Endometrium (tissue), 2 donors: ENCODE measurements at regions not wholly inside any gene's neighbourhood (a gene's known extent, or its start where the extent isn't known, plus 50 kb on each side); places are given as distances from the start of the nearest gene placed in this dataset.

Source experiments
- FAIRE-seq: peaks from 2 replicates; lab custom pipeline; 2012; peaks lifted over from hg19 to GRCh38; lab: Jason Lieb, UNC
- donor health status: control.
- donor health status: control.

DNA sequence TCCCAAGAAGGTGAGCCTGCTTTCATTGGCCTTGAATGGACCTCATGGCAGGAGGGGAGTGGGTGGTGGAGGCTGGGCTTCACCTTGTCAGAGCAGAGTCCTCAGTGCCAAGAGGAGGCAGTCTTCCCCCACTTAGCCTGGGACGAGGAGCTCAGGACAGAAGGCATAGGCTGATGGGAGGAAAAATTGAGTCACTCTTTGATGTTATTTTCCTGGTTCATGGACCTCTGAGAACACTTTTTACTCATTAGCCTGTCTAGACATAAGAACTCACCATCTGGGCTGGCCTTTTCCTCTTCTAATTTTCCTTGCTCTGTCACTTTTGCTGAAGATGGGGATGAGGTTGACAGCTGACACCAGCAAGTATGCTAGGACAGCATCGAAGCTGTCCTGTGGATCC, 225.7 kb upstream of the TNP1 start:
- no peak for FAIRE-seq

- no peak for FAIRE-seq
These were observed 221.9 kb upstream of the TNP1 start for GRCh38 chr2:217081799-217082198.

DNA sequence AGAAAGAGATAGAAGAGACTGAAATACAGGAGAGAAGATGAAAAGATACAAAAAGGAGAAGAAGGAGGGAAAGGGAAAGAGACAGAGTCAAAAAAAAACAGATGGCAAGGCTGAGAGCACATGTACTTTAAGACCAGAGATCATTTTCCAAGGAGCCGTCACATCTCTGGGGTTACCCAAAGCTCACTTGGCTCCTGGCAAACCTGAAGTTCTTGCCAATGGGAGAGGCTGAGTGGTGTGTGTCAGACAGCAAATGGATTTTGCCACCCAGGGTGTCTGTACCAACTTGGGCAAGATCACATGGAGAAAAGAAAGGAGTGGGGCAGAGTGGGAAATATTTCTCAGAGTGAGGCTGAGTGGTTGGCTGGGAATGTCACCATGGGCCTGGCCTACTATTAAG, 219.3 kb upstream of the TNP1 start:
- no peak for FAIRE-seq

DNA sequence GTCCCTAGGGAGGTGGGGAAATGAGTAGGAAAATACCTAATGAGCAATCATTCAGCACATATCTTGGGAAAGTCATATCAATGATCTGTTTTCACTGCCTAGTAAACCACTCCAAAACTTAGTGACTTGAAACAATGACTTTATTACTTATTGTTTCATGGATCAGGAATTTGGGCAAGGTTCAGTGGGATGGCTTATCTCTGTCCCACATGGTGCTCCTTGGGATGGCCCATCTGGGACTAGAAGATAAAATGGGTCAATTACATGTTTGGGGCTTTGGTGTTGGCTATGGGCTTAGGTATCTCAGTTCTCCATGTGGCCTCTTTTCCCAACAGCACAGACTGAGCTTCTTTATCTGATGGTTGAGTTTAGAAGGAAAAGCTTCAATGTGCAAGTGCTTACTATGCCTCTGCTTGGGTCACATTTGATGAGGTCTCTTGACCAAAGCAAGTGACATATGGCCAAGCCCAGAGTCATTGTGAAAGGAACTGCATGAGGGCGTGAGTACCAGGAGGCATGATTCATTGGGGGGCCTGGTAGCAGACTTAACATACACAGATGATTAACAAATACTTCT, 218.1 kb upstream of the TNP1 start:
- FAIRE-seq: no peak

- no peak for FAIRE-seq
These were observed 216.9 kb upstream of the TNP1 start for GRCh38 chr2:217076657-217077232.

- no peak for FAIRE-seq
These were observed 216.2 kb upstream of the TNP1 start for GRCh38 chr2:217076058-217076435.

GRCh38 chr2:217075268-217076057, 215.6 kb upstream of the TNP1 start:
- FAIRE-seq: no peak

- no peak for FAIRE-seq
These were observed 214.9 kb upstream of the TNP1 start for GRCh38 chr2:217074576-217075255.

GRCh38 chr2:217071416-217071815, 211.6 kb upstream of the TNP1 start:
- no peak for FAIRE-seq

- no peak for FAIRE-seq
These were observed 210.7 kb upstream of the TNP1 start for GRCh38 chr2:217070611-217071010.

GRCh38 chr2:217070043-217070430, 210.2 kb upstream of the TNP1 start:
- FAIRE-seq: no peak

DNA sequence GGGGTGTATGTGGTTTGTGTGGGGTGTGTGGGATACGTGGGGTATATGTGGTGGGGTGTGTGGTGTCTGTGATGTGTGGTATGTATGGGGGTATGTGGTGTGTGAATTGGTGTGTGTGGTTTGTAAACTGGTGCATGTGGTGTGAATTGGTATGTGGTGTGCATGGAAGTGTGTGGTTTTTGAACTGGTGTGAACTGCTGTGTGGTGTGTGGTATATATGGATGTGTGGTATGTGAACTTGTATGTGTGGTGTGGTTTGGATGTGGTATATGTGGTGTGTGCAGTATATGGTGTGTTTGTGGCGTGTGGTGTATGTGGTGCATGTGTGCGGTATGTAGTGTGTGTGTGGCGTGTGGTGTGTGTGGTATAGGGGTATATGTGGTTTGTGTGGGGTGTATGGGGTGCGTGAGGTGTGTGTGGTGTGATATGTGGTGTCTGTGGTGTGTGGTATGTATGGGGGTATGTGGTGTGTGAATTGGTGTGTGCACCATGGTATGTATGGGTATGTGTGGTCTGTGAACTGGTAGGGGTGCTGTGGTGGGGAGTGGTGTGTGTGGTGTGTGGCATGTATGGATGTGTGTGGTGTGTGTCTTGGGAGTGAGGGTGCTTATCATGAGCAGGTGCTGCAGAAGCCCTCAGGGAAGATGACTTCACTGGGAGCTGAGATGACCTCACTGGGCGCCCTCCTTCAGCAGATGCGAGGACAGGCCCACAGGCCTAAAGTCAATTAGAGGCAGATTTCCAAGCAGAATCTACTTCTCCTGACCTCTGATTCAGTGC, 209.6 kb upstream of the TNP1 start:
- no peak for FAIRE-seq

DNA sequence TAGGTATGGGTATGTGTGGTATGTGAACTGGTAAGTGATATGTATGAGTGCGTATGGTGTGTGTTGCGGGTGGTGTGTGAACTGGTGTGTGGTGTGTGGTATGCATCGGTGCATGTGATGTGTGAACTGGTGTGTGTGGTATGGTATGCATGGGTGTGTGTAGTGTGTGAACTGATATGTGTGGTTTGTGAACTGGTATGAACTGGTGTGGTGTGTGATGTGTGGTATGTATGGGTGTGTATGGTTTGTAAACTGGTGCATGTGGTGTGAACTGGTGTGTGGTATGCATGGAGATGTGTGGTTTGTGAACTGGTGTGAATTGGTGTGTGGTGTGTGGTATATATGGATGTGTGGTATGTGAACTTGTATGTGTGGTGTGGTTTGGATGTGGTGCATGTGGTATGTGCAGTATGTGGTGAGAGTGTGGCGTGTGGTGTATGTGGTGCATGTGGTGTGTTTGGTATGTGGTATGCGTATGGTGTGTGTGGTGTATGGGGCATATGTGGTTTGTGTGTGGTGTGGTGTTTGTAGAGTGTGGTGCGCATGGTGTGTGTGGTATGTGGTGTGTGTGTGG, 208.9 kb upstream of the TNP1 start:
- no peak for FAIRE-seq

DNA sequence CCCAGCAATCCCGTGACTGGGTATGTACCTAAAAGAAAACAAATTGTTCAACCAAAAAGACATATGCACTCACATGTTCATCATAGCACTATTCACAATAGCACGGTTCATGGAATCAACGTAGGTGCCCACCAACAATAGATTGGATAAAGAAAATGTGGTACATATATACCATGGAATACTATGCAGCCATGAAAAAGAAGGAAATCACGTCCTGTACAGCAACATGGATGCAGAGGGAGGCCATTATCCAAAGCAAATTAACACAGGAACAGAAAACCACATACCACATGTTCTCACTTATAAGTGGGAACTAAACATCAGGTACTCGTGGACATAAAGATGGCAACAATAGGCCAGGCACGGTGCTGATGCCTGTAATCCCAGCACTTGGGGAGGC, 207.9 kb upstream of the TNP1 start:
- no peak for FAIRE-seq

DNA sequence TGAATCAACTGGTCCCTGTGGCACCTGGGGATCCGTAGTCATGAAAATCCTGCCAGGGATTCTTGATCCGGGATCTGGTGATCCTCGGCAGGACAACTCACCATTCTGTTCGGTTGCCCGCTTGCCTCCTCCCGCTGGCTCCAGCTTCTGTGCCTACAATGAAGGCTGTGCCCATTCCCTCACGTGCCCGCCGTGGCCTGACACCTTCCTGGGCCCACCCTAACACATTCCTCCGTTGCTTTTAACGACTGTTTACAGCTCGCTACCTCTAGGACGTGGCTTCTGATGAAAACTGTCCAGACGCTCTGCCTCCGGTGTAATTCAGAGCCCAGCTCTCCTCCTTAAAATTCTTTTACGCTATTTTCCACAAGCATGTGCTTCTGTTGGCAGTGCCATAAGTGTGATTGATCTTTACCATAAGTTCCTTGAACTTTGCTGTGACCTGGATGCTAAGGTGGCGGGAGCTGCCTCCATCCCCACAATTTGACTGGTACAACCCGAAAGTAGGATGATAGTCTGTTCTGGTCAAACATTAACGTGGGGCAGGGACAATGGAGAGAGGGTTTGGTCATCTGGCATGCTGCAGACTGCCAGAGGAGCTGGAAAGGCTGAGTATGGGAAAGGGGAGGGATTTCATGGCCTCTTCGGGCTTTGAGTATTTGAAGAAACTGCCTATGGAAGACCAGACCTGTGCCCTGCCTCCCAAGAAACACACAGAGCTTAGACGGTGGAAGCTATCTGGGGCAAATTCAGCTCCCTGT, 206.8 kb upstream of the TNP1 start:
- FAIRE-seq: no peak

DNA sequence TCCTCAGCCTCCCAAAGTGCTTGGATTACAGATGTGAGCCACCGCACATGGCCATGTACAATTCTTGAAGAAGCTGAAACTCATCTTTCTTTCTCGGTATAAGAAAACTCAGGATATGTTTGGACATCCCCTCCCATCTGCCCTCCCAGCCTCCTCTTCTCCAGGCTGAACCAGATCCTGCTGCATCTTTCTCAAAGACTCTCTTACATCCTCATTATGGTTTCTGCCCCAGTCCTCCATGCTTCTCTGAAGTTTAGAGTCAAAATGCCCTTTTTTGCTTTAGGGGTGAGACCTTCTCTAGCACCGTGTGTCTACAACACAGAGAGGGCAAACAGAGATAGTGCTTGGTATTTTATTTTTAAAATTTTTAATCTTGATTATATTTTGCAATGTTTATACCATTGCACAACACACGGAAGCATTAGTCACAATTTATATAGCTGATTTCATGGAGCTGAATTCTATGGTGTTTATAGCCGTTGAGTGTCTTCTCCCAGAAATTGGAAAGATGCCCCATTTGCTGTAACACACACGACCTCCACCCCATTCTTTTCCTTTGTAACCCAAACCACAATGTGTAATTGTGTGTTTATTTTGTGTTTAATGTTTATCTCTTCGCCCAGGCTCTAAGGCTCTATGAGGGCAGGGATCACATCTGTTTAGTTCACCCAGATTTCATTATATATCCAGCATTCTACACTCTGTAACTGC, 206.0 kb upstream of the TNP1 start:
- peak; percentile 99 for FAIRE-seq

DNA sequence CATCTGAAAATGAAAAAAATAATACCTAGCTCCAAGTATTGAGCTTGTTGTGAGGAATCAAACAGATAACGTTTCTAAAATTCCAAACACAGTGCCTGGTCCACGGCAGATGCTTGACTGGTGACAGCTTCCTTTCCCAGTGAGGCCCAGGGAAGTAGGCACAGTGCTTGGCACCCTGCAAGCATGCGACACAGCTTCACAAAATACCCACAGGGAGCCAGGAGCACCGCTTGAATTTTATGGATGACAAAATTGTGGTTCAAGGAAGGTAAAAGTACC, 205.1 kb upstream of the TNP1 start:
- no peak for FAIRE-seq

DNA sequence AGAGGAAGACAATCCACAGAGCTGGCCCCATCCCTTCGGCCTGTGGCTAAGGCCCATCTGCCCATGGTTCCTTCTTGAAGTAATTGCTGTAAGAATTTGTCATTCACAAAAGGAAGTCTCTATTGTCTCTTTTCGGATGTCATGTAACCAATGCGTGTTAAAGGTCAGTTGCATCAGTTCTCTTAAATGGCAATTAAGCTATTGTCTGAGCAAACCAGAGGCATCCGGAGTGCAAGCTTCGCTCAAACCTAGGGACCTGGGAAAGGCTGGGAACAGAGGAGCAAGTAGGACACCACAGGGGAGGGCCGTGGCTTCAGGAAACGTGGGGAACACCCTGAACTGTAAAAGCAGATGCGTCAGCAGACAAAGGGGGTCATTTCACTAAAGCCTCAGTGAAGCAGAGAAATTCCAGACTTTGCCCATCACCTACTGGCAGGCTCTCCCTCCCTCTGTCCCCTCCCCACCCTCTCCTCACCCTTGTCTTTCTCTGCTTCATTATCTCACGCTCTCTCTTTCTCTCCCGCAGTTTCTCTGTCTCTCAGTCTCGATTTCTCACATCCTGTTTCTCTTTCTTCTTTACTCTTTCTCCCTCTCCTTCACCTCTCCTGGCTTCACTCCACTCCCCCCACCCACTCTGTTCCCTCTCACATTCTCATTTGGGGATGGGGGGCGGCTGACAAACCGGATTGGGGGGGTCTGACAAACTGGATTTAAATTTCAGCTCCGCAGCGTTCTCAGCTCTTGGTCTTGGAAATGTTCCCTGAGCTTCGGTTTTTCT, 204.6 kb upstream of the TNP1 start:
- FAIRE-seq: no peak

GRCh38 chr2:217063238-217063755, 203.4 kb upstream of the TNP1 start:
- FAIRE-seq: no peak

DNA sequence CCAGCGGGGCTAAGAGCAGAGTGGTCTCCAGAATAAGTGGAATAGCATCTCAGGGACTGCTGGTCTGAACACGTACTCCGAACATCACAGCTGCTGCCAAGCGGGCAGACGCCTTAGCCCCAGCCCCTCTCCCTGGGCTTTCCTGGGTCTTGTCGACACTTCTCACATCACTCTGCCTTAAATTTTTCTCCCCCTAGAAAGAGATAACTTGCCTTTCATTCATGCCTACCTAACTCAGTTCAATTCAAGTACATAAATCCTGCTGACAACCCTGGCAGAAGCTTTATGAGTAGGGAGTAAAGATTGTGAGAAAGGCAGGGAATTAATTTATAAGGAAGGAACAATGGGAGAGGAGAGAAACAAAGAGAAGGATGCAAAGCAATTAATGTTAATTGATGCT, 202.9 kb upstream of the TNP1 start:
- FAIRE-seq: no peak
